HCT116 (cell line): ENCODE measurements at regions not wholly inside any gene's neighbourhood (a gene's known extent, or its start where the extent isn't known, plus 50 kb on each side); places are given as distances from the start of the nearest gene placed in this dataset.

Experiments
- ATAC-seq: fragments of 200-7000 bp; cut with Tn5 transposase; 2 replicates; pipeline ENCODE4 v1.9.1; 2020; ENCODE audit warnings: mild to moderate bottlenecking, moderate library complexity
- BruUV-seq: library from RNA; stranded (reverse); fragments of 400-500 nt; replicated peaks from 2 replicates; lab custom pipeline; 2021; lab: Mats Ljungman, UMichigan
- CTCF ChIA-PET: fragments of 300-600 bp; sonication (Branson Sonifier 250); formaldehyde crosslinking; loops from one replicate; lab custom pipeline; 2021; ENCODE audit warnings: antibody characterized with exemption; lab: Charles Lee
- POLR2A ChIA-PET: fragments of 300-600, 350-600 bp; sonication (Branson Sonifier 250); formaldehyde crosslinking; loops from one replicate; lab custom pipeline; 2021; ENCODE audit warnings: antibody characterized with exemption; lab: Charles Lee
- RAD21 ChIA-PET, 2 experiments: fragments of 300-600 bp; sonication (Branson Sonifier 250); formaldehyde crosslinking; loops; one replicate each; lab custom pipeline; 2023; ENCODE audit warnings: low total read pairs in 2 of 2; ENCODE audit not compliant: uncharacterized antibody in 2 of 2, unreplicated experiment in 2 of 2, low non-redundant PET in 1 of 2; lab: Charles Lee
- DNase-seq: peaks from one replicate; pipeline ENCODE4 v3.0.0-alpha.2; 2010; ENCODE audit warnings: low read depth, low spot score
- H2AFZ ChIP-seq: fragments of 200-600 bp; shearing (Covaris generic), sonication (generic); 2 replicates; pipeline ENCODE4 v1.6.1; 2017; ENCODE audit warnings: low read depth, mixed run types, mixed read lengths, antibody characterized with exemption, low read length; ENCODE audit not compliant: poor library complexity, severe bottlenecking
- H3K27ac ChIP-seq: 2 replicates; pipeline ENCODE4 v1.5.1; 2012; ENCODE audit warnings: low read depth, low read length
- H3K27me3 ChIP-seq: fragments of 200-600 bp; sonication (generic); 2 replicates; pipeline ENCODE4 v1.6.1; 2016; ENCODE audit warnings: mixed run types, low read length, mixed read lengths; ENCODE audit not compliant: insufficient read depth
- H3K36me3 ChIP-seq, 2 experiments: fragments of 200-500 bp in 1 of 2; fragments of 200-600 bp in 1 of 2; sonication (Bioruptor generic) in 1 of 2; sonication (generic) in 1 of 2; 2 replicates each; pipeline versions ENCODE4 v1.5.1 to v1.6.1; 2014 to 2016; ENCODE audit warnings: low read length in 2 of 2, inconsistent platforms in 1 of 2, mixed read lengths in 1 of 2, mixed run types in 1 of 2; ENCODE audit not compliant: insufficient read depth in 2 of 2, control insufficient read depth in 1 of 2
- H3K4me1 ChIP-seq, 2 experiments: fragments of 200-600 bp in 1 of 2; sonication (generic) in 1 of 2; 2 replicates each; pipeline versions ENCODE4 v1.5.1 to v1.6.1; 2012 to 2017; ENCODE audit warnings: low read length in 2 of 2, inconsistent platforms in 1 of 2, mild to moderate bottlenecking in 1 of 2, mixed read lengths in 1 of 2, mixed run types in 1 of 2, moderate library complexity in 1 of 2; ENCODE audit not compliant: insufficient read depth in 2 of 2, control insufficient read depth in 1 of 2
- H3K4me2 ChIP-seq: fragments of 200-600 bp; sonication (generic); 2 replicates; pipeline ENCODE4 v1.6.1; 2017; ENCODE audit warnings: mixed run types, low read length, mixed read lengths
- H3K4me3 ChIP-seq, 2 experiments: fragments of 200-600 bp in 1 of 2; sonication (generic) in 1 of 2; replicated peaks in 1 of 2; 2 replicates each; pipeline ENCODE4 v1.5.1; 2011 to 2016; ENCODE audit warnings: low read length in 2 of 2, control low read depth in 1 of 2, low read depth in 1 of 2, mild to moderate bottlenecking in 1 of 2, mixed read lengths in 1 of 2, mixed run types in 1 of 2
- H3K79me2 ChIP-seq: fragments of 200-600 bp; sonication (generic); 2 replicates; pipeline ENCODE4 v1.6.1; 2017; ENCODE audit warnings: mild to moderate bottlenecking, mixed run types, low read length, moderate library complexity, mixed read lengths; ENCODE audit not compliant: insufficient read depth
- H3K9ac ChIP-seq: fragments of 200-600 bp; sonication (generic); 2 replicates; pipeline ENCODE4 v1.6.1; 2016; ENCODE audit warnings: low read length, mixed read lengths
- H3K9me2 ChIP-seq: fragments of 200-600 bp; sonication (generic), shearing (Covaris generic); 2 replicates; pipeline ENCODE4 v1.6.1; 2017; ENCODE audit warnings: mixed run types, mild to moderate bottlenecking, moderate library complexity; ENCODE audit not compliant: insufficient read depth
- H3K9me3 ChIP-seq, 2 experiments: fragments of 200-500 bp in 1 of 2; fragments of 200-600 bp in 1 of 2; sonication (Bioruptor generic) in 1 of 2; sonication (generic) in 1 of 2; 2 replicates each; pipeline ENCODE4 v1.6.1; 2014 to 2017; ENCODE audit warnings: low read length in 2 of 2, mixed read lengths in 2 of 2, inconsistent platforms in 1 of 2, low read depth in 1 of 2, mild to moderate bottlenecking in 1 of 2, mixed run types in 1 of 2, moderate library complexity in 1 of 2; ENCODE audit not compliant: control insufficient read depth in 1 of 2, insufficient read depth in 1 of 2
- H4K20me1 ChIP-seq: fragments of 200-600 bp; sonication (generic), shearing (Covaris generic); 2 replicates; pipeline ENCODE4 v1.6.1; 2017; ENCODE audit warnings: mixed run types, mild to moderate bottlenecking, moderate library complexity; ENCODE audit not compliant: insufficient read depth
- ATF3 ChIP-seq: IDR thresholded peaks from 2 replicates; pipeline ENCODE4 v1.6.1; 2012
- EGR1 ChIP-seq: IDR thresholded peaks from 2 replicates; pipeline ENCODE4 v1.6.1; 2012; ENCODE audit warnings: low read depth
- EZH2 ChIP-seq: fragments of 200-600 bp; sonication (generic); IDR thresholded peaks from 2 replicates; pipeline ENCODE4 v1.6.1; 2017; ENCODE audit warnings: antibody characterized with exemption, mixed run types
- FOSL1 ChIP-seq: IDR thresholded peaks from 2 replicates; pipeline ENCODE4 v1.6.1; 2012; ENCODE audit warnings: low read depth
- JUND ChIP-seq: IDR thresholded peaks from 2 replicates; pipeline ENCODE4 v1.6.1; 2012
- MAX ChIP-seq: IDR thresholded peaks from 2 replicates; pipeline ENCODE4 v1.6.1; 2012
- POLR2A ChIP-seq: IDR thresholded peaks from 2 replicates; pipeline ENCODE4 v1.7.0; 2011; ENCODE audit warnings: borderline replicate concordance; ENCODE audit not compliant: insufficient read depth, insufficient read length; ENCODE audit errors: extremely low read depth
- RAD21 ChIP-seq: IDR thresholded peaks from 2 replicates; pipeline ENCODE4 v1.6.1; 2012; ENCODE audit warnings: low read depth, mild to moderate bottlenecking
- SRF ChIP-seq: IDR thresholded peaks from 2 replicates; pipeline ENCODE4 v1.6.1; 2012; ENCODE audit warnings: low read depth
- YY1 ChIP-seq: IDR thresholded peaks from 2 replicates; pipeline ENCODE4 v1.6.1; 2011; ENCODE audit warnings: low read length, low read depth, moderate library complexity, mild to moderate bottlenecking; ENCODE audit not compliant: insufficient replicate concordance; ENCODE audit errors: extremely low read depth
- ZBTB33 ChIP-seq: IDR thresholded peaks from 2 replicates; pipeline ENCODE4 v1.6.1; 2011; ENCODE audit warnings: mild to moderate bottlenecking, low read length, moderate library complexity; ENCODE audit not compliant: insufficient replicate concordance; ENCODE audit errors: extremely low read depth
- ZFX ChIP-seq: fragments of 450-650 bp; IDR thresholded peaks from 2 replicates; pipeline ENCODE4 v1.6.1; 2017
- ZNF274 ChIP-seq: fragments of 200-500 bp; sonication (Bioruptor generic); IDR thresholded peaks from 2 replicates; pipeline ENCODE4 v1.6.1; 2014; ENCODE audit warnings: mild to moderate bottlenecking, low read depth, low read length, inconsistent platforms
- intact Hi-C: fragments of 100-400 bp; cut with micrococcal nuclease; formaldehyde crosslinking; loops from 2 replicates; pipeline ENCODE4 v1.10.0; 2022

- no peak overlapping the region for H3K4me3 ChIP-seq
- H3K27me3 ChIP-seq = no peaks in the 10 kb centered on the region
- ATAC-seq (no peak), DNase-seq (no peak)
- RAD21 ChIA-PET = no interaction called here
- no peak overlapping the region for H3K9ac ChIP-seq
- H3K27ac ChIP-seq = no peak overlapping the region
- no peak overlapping the region for H2AFZ ChIP-seq
- H4K20me1 ChIP-seq = no peaks in the 10 kb centered on the region
- H3K79me2 ChIP-seq = no peaks in the 10 kb centered on the region
- no peaks in the 10 kb centered on the region for H3K4me1 ChIP-seq
- CTCF ChIA-PET = no interaction called here
- no TSS peak for BruUV-seq
- H3K9me2 ChIP-seq = no peaks in the 10 kb centered on the region
- intact Hi-C loops = no loop called here
- TF ChIP-seq MAX (no peak), JUND (no peak), POLR2A (no peak), ZNF274 (no peak), RAD21 (no peak), EZH2 (no peak), FOSL1 (no peak), YY1 (no peak), SRF (no peak), ZBTB33 (no peak), EGR1 (no peak), ZFX (no peak), ATF3 (no peak)
- POLR2A ChIA-PET = no interaction called here
- H3K4me2 ChIP-seq = no peak overlapping the region
- no peaks in the 10 kb centered on the region for H3K9me3 ChIP-seq
- no peaks in the 10 kb centered on the region for H3K36me3 ChIP-seq
Observed at GRCh38 chr18:60134806-60135205, 235.0 kb downstream of the PMAIP1 start.
